Cardiac fibroblast (primary cell): ENCODE measurements at regions not wholly inside any gene's neighbourhood (a gene's known extent, or its start where the extent isn't known, plus 50 kb on each side); places are given as distances from the start of the nearest gene placed in this dataset.

Source experiments
- DNase-seq, 2 donors: peaks; one replicate each; pipeline versions ENCODE4 v3.0.0 to v3.0.0-alpha.2; 2010; ENCODE audit warnings: low read depth in 2 of 2
- H3K4me3 ChIP-seq, 2 donors: replicated peaks in 1 of 2; 1 replicate in 1 of 2; 2 replicates in 1 of 2; pipeline ENCODE4 v1.5.1; 2011; ENCODE audit warnings: low read depth in 2 of 2, low read length in 2 of 2, mild to moderate bottlenecking in 2 of 2, moderate library complexity in 1 of 2
- CTCF ChIP-seq: IDR thresholded peaks from one replicate; pipeline ENCODE4 v1.5.1; 2011; ENCODE audit warnings: low read depth, mild to moderate bottlenecking, low read length, inconsistent platforms

- no peak for TF ChIP-seq CTCF
- no peak overlapping the region for H3K4me3 ChIP-seq
- no peak for DNase-seq
Measured at GRCh38 chr9:135218331-135219225, 131.1 kb downstream of the OLFM1 start.

- no peak overlapping the region for H3K4me3 ChIP-seq
- no peak for DNase-seq
- no peak for TF ChIP-seq CTCF
Measured at GRCh38 chr9:135219676-135220600, 132.5 kb downstream of the OLFM1 start.

GRCh38 chr9:135220601-135221575 is 133.4 kb downstream of the OLFM1 start:
- no peak for TF ChIP-seq CTCF
- no peak overlapping the region for H3K4me3 ChIP-seq
- no peak for DNase-seq

- H3K4me3 ChIP-seq, result no peak overlapping the region
- no peak for DNase-seq
- TF ChIP-seq CTCF, result no peak
Measured at GRCh38 chr9:135221576-135221950, 134.1 kb downstream of the OLFM1 start.

GRCh38 chr9:135221951-135222631 is 134.6 kb downstream of the OLFM1 start:
- no peak for DNase-seq
- no peak overlapping the region for H3K4me3 ChIP-seq
- TF ChIP-seq CTCF, result no peak
